Gastroesophageal sphincter (tissue), 4 donors: ENCODE measurements at regions not wholly inside any gene's neighbourhood (a gene's known extent, or its start where the extent isn't known, plus 50 kb on each side); places are given as distances from the start of the nearest gene placed in this dataset.

ENCODE experiments used
- ATAC-seq: fragments of 150-250 bp; one replicate; pipeline ENCODE4 v1.9.1; 2016; ENCODE audit warnings: mild to moderate bottlenecking, moderate library complexity
- H3K27ac ChIP-seq, 4 donors: fragments of 200-600 bp; sonication (generic) in 3 of 4; 1 replicate in 3 of 4; 2 replicates in 1 of 4; pipeline ENCODE4 v1.5.1; 2016 to 2019
- H3K27me3 ChIP-seq: fragments of 200-600 bp; sonication (generic); one replicate; pipeline ENCODE4 v1.5.1; 2019
- H3K36me3 ChIP-seq, 2 donors: fragments of 200-600 bp; sonication (generic); one replicate each; pipeline ENCODE4 v1.5.1; 2019; ENCODE audit warnings: control low read depth in 1 of 2
- H3K4me1 ChIP-seq, 3 donors: fragments of 200-600 bp; sonication (generic); 1 replicate in 2 of 3; 2 replicates in 1 of 3; pipeline ENCODE4 v1.5.1; 2016 to 2019; ENCODE audit warnings: control low read depth in 2 of 3
- H3K4me3 ChIP-seq, 2 donors: fragments of 200-600 bp; sonication (generic); one replicate each; pipeline ENCODE4 v1.5.1; 2019; ENCODE audit warnings: mild to moderate bottlenecking in 1 of 2, moderate library complexity in 1 of 2
- H3K9me3 ChIP-seq, 3 donors: fragments of 200-600 bp; sonication (generic); one replicate each; pipeline ENCODE4 v1.5.1; 2017 to 2019; ENCODE audit warnings: control low read depth in 2 of 3
- CTCF ChIP-seq, 4 experiments: fragments of 200-600 bp in 2 of 4; fragments of 450-650 bp in 2 of 4; sonication (generic) in 1 of 4; IDR thresholded peaks; one replicate each; pipeline ENCODE4 v1.5.1; 2017 to 2019; ENCODE audit warnings: antibody characterized with exemption in 4 of 4, mild to moderate bottlenecking in 2 of 4, moderate library complexity in 2 of 4
- EP300 ChIP-seq: sonication (generic); formaldehyde crosslinking; IDR thresholded peaks from one replicate; pipeline ENCODE4 v1.6.1; 2017; ENCODE audit warnings: antibody characterized with exemption, mild to moderate bottlenecking
- POLR2A ChIP-seq, 2 donors: fragments of 450-650 bp; IDR thresholded peaks; one replicate each; pipeline ENCODE4 v1.6.1; 2017; ENCODE audit warnings: antibody characterized with exemption in 2 of 2, mild to moderate bottlenecking in 2 of 2, moderate library complexity in 1 of 2
- POLR2AphosphoS5 ChIP-seq: sonication (generic); formaldehyde crosslinking; IDR thresholded peaks from one replicate; pipeline ENCODE4 v1.6.1; 2017; ENCODE audit warnings: antibody characterized with exemption
- WGBS, 2 donors: methylation state at CpG; one replicate each; pipeline ENCODE4 v1.1.5; 2018; ENCODE audit warnings: low coverage in 1 of 2; 5-methylcytosine and 5-hydroxymethylcytosine counted together

- Histone ChIP-seq H3K9me3 (no peaks in the 10 kb centered on the region), H3K36me3 (no peaks in the 10 kb centered on the region), H3K4me1 (peaks cover 0 to 19% (median 2%) of the 10 kb centered on the region in 3 donors), H3K27me3 (no peaks in the 10 kb centered on the region), H3K27ac (no peak overlapping the region), H3K4me3 (no peak overlapping the region)
- 20 to 32% methylated on average over 1 of the region's 1 CpG for WGBS, 2 donors
- TF ChIP-seq EP300, result no peak
- TF ChIP-seq POLR2AphosphoS5, result no peak
- TF ChIP-seq POLR2A (IDR thresholded peaks at IDR 0.05), result no peak
- no peak for TF ChIP-seq CTCF (IDR thresholded peaks at IDR 0.05)
- ATAC-seq, result no peak
Observed at GRCh38 chr6:113009682-113010081, 662.6 kb downstream of the RFPL4B start.

GRCh38 chr6:113010196-113010989 lies 663.3 kb downstream of the RFPL4B start:
- TF ChIP-seq CTCF (IDR thresholded peaks at IDR 0.05) (no peak), POLR2AphosphoS5 (no peak), EP300 (no peak), POLR2A (IDR thresholded peaks at IDR 0.05) (no peak)
- Histone ChIP-seq H3K9me3 (no peaks in the 10 kb centered on the region), H3K4me3 (no peak overlapping the region), H3K4me1 (peaks cover 0 to 19% (median 2%) of the 10 kb centered on the region in 3 donors), H3K27ac (peak overlapping the region in 1 of 4 donors; percentile 16), H3K27me3 (no peaks in the 10 kb centered on the region), H3K36me3 (no peaks in the 10 kb centered on the region)
- no peak for ATAC-seq
- 88% methylated on average over 3 of the region's 3 CpGs for WGBS, 2 donors

GRCh38 chr6:113011389-113011788 lies 664.3 kb downstream of the RFPL4B start:
- Histone ChIP-seq H3K36me3 (no peaks in the 10 kb centered on the region), H3K4me3 (no peak overlapping the region), H3K27ac (peak overlapping the region in 1 of 4 donors; percentile 16), H3K9me3 (no peaks in the 10 kb centered on the region), H3K4me1 (peaks cover 0 to 19% (median 2%) of the 10 kb centered on the region in 3 donors), H3K27me3 (no peaks in the 10 kb centered on the region)
- WGBS, 2 donors, result 0% methylated on average over 1 of the region's 1 CpG
- ATAC-seq, result peak; percentile 70
- TF ChIP-seq CTCF (IDR thresholded peaks at IDR 0.05) (no peak), POLR2AphosphoS5 (no peak), POLR2A (IDR thresholded peaks at IDR 0.05) (no peak), EP300 (no peak)

- Histone ChIP-seq H3K27ac (peak overlapping the region in 2 of 4 donors; percentile 19 to 21), H3K36me3 (no peaks in the 10 kb centered on the region), H3K4me3 (no peak overlapping the region), H3K9me3 (no peaks in the 10 kb centered on the region), H3K27me3 (no peaks in the 10 kb centered on the region), H3K4me1 (peaks cover 0 to 19% (median 2%) of the 10 kb centered on the region in 3 donors)
- TF ChIP-seq POLR2AphosphoS5 (no peak), POLR2A (IDR thresholded peaks at IDR 0.05) (no peak), EP300 (no peak), CTCF (IDR thresholded peaks at IDR 0.05) (no peak)
- 18 to 36% methylated on average over 5 of the region's 5 CpGs for WGBS, 2 donors
- no peak for ATAC-seq
Observed at GRCh38 chr6:113011801-113012200, 664.7 kb downstream of the RFPL4B start.

GRCh38 chr6:113015249-113015648 lies 668.1 kb downstream of the RFPL4B start:
- TF ChIP-seq CTCF (IDR thresholded peaks at IDR 0.05) (no peak), EP300 (no peak), POLR2A (IDR thresholded peaks at IDR 0.05) (no peak), POLR2AphosphoS5 (no peak)
- WGBS, 2 donors, result 61 to 67% methylated on average over 1 to 8 of the region's 8 CpGs
- Histone ChIP-seq H3K36me3 (no peaks in the 10 kb centered on the region), H3K27me3 (no peaks in the 10 kb centered on the region), H3K4me1 (peaks cover 8 to 36% (median 9%) of the 10 kb centered on the region in 3 donors), H3K27ac (no peak overlapping the region), H3K4me3 (no peak overlapping the region), H3K9me3 (no peaks in the 10 kb centered on the region)
- no peak for ATAC-seq
